Spleen (tissue), 11 donors: ENCODE measurements at regions not wholly inside any gene's neighbourhood (a gene's known extent, or its start where the extent isn't known, plus 50 kb on each side); places are given as distances from the start of the nearest gene placed in this dataset.
A peak's percentile ranks its signal among the peaks of the same experiment; 100 is the strongest.

Experiments
- DNase-seq: peaks from one replicate; pipeline ENCODE4 v3.0.0-alpha.2; 2020
- H3K27ac ChIP-seq, 8 donors: fragments of 200-600 bp; sonication (generic) in 7 of 8; 1 replicate in 4 of 8; 2 replicates in 4 of 8; pipeline versions ENCODE4 v1.5.0 to v1.8.0; 2016 to 2021; ENCODE audit warnings: inconsistent platforms in 4 of 8, mild to moderate bottlenecking in 4 of 8, moderate library complexity in 1 of 8
- H3K27me3 ChIP-seq, 7 donors: fragments of 200-600 bp; sonication (generic) in 6 of 7; replicated peaks in 1 of 7; 1 replicate in 4 of 7; 2 replicates in 3 of 7; pipeline versions ENCODE4 v1.5.0 to v1.8.0; 2016 to 2021; ENCODE audit warnings: inconsistent platforms in 3 of 7, mild to moderate bottlenecking in 1 of 7
- H3K36me3 ChIP-seq, 6 donors: fragments of 200-600 bp; sonication (generic) in 5 of 6; 1 replicate in 4 of 6; 2 replicates in 2 of 6; pipeline versions ENCODE4 v1.5.0 to v1.8.0; 2016 to 2021; ENCODE audit warnings: inconsistent platforms in 2 of 6
- H3K4me1 ChIP-seq, 6 donors: fragments of 200-600 bp; sonication (generic) in 5 of 6; 1 replicate in 3 of 6; 2 replicates in 3 of 6; pipeline versions ENCODE4 v1.5.0 to v1.8.0; 2016 to 2021; ENCODE audit warnings: inconsistent platforms in 3 of 6
- H3K4me3 ChIP-seq, 8 donors: fragments of 200-600 bp; sonication (generic) in 7 of 8; 1 replicate in 4 of 8; 2 replicates in 4 of 8; pipeline versions ENCODE4 v1.5.0 to v1.8.0; 2016 to 2021; ENCODE audit warnings: inconsistent platforms in 4 of 8, mild to moderate bottlenecking in 4 of 8, moderate library complexity in 2 of 8
- H3K9me3 ChIP-seq, 8 donors: fragments of 200-600 bp; sonication (generic) in 7 of 8; 1 replicate in 4 of 8; 2 replicates in 4 of 8; pipeline versions ENCODE4 v1.5.0 to v1.8.0; 2016 to 2021; ENCODE audit warnings: inconsistent platforms in 4 of 8
- CTCF ChIP-seq, 11 experiments: fragments of 200-600 bp in 7 of 11; fragments of 450-650 bp in 4 of 11; sonication (generic) in 4 of 11; IDR thresholded peaks in 8 of 11; conservative IDR thresholded peaks in 3 of 11; 1 replicate in 7 of 11; 2 replicates in 4 of 11; pipeline versions ENCODE4 v1.4.0 to v1.8.0; 2016 to 2021; ENCODE audit warnings: antibody characterized with exemption in 11 of 11, inconsistent platforms in 4 of 11, mild to moderate bottlenecking in 1 of 11
- POLR2A ChIP-seq, 3 donors: fragments of 450-650 bp; IDR thresholded peaks; one replicate each; pipeline ENCODE4 v1.5.1; 2017; ENCODE audit warnings: antibody characterized with exemption in 3 of 3, mild to moderate bottlenecking in 1 of 3
- POLR2AphosphoS5 ChIP-seq, 3 donors: sonication (generic); formaldehyde crosslinking; IDR thresholded peaks; one replicate each; pipeline ENCODE4 v1.5.1; 2017; ENCODE audit warnings: antibody characterized with exemption in 3 of 3
- WGBS, 5 donors: extraction: QIAGEN DNeasy Blood & Tissue Kit in 3 of 5; methylation state at CpG; one replicate each; pipeline versions ENCODE4 v1.1.5 to v1.1.7; 2013 to 2018; 5-methylcytosine and 5-hydroxymethylcytosine counted together
- intact Hi-C: fragments of 100-400 bp; cut with DNase I; formaldehyde crosslinking; loops from one replicate; pipeline ENCODE4 v1.15.0; 2023; ENCODE audit warnings: low total_unique reads
- donor health status: healthy with polysubstance abuse.
- donor health status: DM: no; HTN: no; CAD: no; lungs with moderate emphysema.
- donor health status: DM: no; HTN: no; CAD: no.
- donor health status: Bipolar disorder and iron deficiency.
- donor health status: healthy.
- donor health status: DM: no; HTN: no; CAD: no.
- donor health status: DM: yes; HTN: yes; CAD: no.

DNA sequence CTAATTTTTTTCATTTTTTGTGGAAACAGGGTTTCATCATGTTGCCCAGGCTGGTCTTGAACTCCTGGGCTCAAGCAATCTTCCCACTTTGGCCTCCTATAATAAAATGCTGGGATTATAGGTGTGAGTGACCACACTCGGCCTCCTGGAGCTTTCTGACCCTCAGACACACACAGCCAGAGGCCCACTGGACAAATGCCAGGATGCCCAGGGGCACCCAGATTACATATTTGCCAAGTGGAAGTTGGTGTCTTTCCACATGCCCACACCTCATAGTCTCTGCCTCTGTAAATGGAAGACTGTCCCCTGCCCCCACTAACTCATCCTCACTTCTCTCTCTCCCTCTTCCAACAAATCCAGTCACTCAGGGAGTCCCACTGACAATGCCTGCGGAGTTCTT, 63.4 kb upstream of the LRP8 start:
- Histone ChIP-seq H3K36me3 (no peaks in the 10 kb centered on the region), H3K4me1 (peaks cover 5 to 23% (median 14%) of the 10 kb centered on the region in 6 donors), H3K27ac (no peak overlapping the region), H3K27me3 (no peaks in the 10 kb centered on the region), H3K4me3 (no peak overlapping the region), H3K9me3 (peaks cover 0 to 14% (median 8%) of the 10 kb centered on the region in 8 donors)
- 68 to 91% (median 78%) methylated on average over 2 of the region's 2 CpGs for WGBS, 5 donors
- intact Hi-C loops, result no loop called here
- no peak for TF ChIP-seq CTCF (IDR thresholded peaks at IDR 0.05 in 8 of 11, conservative IDR thresholded peaks at IDR 0.05 in 3 of 11)
- no peak for TF ChIP-seq POLR2A (IDR thresholded peaks at IDR 0.05)
- TF ChIP-seq POLR2AphosphoS5 (IDR thresholded peaks at IDR 0.05), result no peak
- peak; percentile 18 for DNase-seq

DNA sequence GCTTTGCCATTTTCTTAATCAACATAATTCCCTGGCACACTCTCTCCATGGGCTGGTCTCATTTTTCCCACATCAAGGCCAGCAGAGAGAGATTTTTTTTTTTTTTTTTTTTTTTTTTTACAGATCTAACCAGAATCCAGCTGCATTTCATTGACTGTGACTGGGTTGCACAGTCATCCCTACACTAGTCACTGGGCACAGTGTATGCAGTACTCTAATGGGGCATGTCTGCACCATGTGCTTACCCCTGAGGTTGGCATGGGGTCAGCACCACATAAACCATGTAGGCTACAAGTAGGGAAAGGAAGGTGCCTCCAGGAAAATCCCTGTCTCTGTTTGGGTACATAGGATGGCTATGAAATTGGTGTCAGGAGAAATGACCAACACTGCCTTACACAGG, 64.1 kb upstream of the LRP8 start:
- H3K27ac ChIP-seq, result no peak overlapping the region
- peaks cover 5 to 23% (median 14%) of the 10 kb centered on the region in 6 donors for H3K4me1 ChIP-seq
- no peak for DNase-seq
- intact Hi-C loops, result loop anchor here (2.0 kb wide), 1 partner anchor 113 kb away; no protein-coding TSS in a partner anchor
- H3K36me3 ChIP-seq, result no peaks in the 10 kb centered on the region
- TF ChIP-seq POLR2AphosphoS5 (IDR thresholded peaks at IDR 0.05) (no peak), CTCF (IDR thresholded peaks at IDR 0.05 in 8 of 11, conservative IDR thresholded peaks at IDR 0.05 in 3 of 11) (no peak), POLR2A (IDR thresholded peaks at IDR 0.05) (no peak)
- H3K9me3 ChIP-seq, result peaks cover 0 to 9% (median 7%) of the 10 kb centered on the region in 8 donors
- H3K27me3 ChIP-seq, result no peaks in the 10 kb centered on the region
- H3K4me3 ChIP-seq, result no peak overlapping the region

DNA sequence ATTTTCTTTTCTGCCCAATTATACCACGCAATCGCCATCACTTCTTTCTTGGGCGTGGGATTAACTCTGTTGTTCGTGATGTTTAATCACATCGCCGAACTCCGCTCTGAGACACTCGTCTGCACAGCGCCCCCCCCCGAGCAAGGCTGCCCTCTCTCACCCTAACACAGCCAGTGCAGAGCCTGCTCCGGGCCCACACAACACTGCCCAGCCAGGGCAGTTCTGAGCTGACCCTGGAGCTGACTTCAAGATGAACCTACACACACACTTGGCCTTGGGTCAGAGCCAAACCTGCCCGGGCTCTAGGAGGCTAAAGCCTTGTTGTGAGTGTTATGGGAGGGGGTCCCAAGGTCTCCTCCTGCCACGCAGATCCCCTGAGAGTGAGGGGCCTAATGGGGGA, 64.6 kb upstream of the LRP8 start:
- 80 to 88% (median 86%) methylated on average over 13 of the region's 13 CpGs for WGBS, 5 donors
- H3K4me1 ChIP-seq, result peaks cover 5 to 23% (median 14%) of the 10 kb centered on the region in 6 donors
- peaks cover 0 to 4% (median 2%) of the 10 kb centered on the region in 8 donors for H3K9me3 ChIP-seq
- H3K27ac ChIP-seq, result no peak overlapping the region
- DNase-seq, result peak; percentile 65
- H3K4me3 ChIP-seq, result no peak overlapping the region
- H3K36me3 ChIP-seq, result no peaks in the 10 kb centered on the region
- H3K27me3 ChIP-seq, result no peaks in the 10 kb centered on the region
- intact Hi-C loops, result loop anchor here (2.0 kb wide), 1 partner anchor 114 kb away; no protein-coding TSS in a partner anchor
- TF ChIP-seq POLR2A (IDR thresholded peaks at IDR 0.05), result no peak
- no peak for TF ChIP-seq CTCF (IDR thresholded peaks at IDR 0.05 in 8 of 11, conservative IDR thresholded peaks at IDR 0.05 in 3 of 11)
- no peak for TF ChIP-seq POLR2AphosphoS5 (IDR thresholded peaks at IDR 0.05)

DNA sequence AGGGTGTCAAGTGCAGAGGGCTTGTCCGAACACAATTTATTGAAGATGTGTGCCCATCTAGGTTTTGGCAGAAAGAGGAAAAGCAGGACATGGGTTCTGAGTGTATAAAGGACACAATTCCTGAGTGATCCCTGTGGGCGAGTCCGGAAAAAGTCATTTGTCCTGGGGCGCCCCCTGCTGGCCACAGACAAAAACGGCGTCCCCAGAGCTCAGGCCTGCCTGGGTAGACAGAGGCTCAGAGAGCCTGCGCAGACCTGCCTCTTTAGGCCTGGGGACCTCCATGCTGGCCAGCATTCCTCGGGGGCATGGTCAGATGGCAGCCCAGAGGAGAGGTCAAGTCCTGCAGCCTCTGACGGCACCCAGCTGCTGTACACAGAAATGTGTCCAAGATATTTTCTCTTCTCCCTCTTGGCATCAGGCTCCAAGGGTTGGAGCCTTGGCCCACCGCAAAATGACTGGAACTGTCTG, 65.5 kb upstream of the LRP8 start:
- no peak overlapping the region for H3K4me3 ChIP-seq
- intact Hi-C loops, result loop anchor here (2.0 kb wide), 1 partner anchor 115 kb away; no protein-coding TSS in a partner anchor
- no peaks in the 10 kb centered on the region for H3K9me3 ChIP-seq
- WGBS, 5 donors, result 14 to 20% (median 17%) methylated on average over 10 of the region's 10 CpGs
- H3K4me1 ChIP-seq, result peaks cover 5 to 23% (median 14%) of the 10 kb centered on the region in 6 donors
- H3K36me3 ChIP-seq, result no peaks in the 10 kb centered on the region
- TF ChIP-seq CTCF (IDR thresholded peaks at IDR 0.05 in 8 of 11, conservative IDR thresholded peaks at IDR 0.05 in 3 of 11), result peak; percentile 61 to 97 (median 93)
- no peak for TF ChIP-seq POLR2A (IDR thresholded peaks at IDR 0.05)
- TF ChIP-seq POLR2AphosphoS5 (IDR thresholded peaks at IDR 0.05), result peak in 1 of 3 donors; percentile 28
- DNase-seq, result peak; percentile 89
- no peaks in the 10 kb centered on the region for H3K27me3 ChIP-seq
- no peak overlapping the region for H3K27ac ChIP-seq
